ENCODE measurements at regions not wholly inside any gene's neighbourhood (a gene's known extent, or its start where the extent isn't known, plus 50 kb on each side); places are given as distances from the start of the nearest gene placed in this dataset.

DNA sequence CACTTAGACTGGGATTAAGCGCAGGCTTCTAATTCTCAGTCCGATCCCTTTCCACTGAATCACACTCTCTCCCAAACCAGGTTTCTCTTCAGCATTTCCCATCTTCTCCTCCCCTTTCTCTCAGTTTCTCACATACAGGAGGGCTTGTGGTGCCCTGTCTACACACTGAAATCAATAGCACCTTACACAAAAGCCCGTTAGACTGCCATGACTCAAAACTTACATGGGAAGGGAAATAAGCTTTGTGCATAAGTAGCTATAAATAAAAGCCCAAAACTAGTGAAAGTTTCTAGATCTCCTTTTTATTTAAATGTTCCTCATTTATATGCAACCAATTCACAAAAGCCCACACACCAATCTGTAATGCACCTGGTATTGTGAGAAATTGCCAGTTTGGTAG lies 318.4 kb downstream of the TXNL1 start:
- no peak overlapping the region for H4K91ac ChIP-seq (ENCODE audit: insufficient read depth, low read depth, low read length)
- H4K8ac ChIP-seq (ENCODE audit: low read depth in 2 of 2, low read length in 2 of 2), result no peak overlapping the region
- H3K9me1 ChIP-seq (ENCODE audit: insufficient read depth, low read length), result 0 out of 2 replicates have a peak, but pooled peaks cover 4% of the 10 kb centered on the region
- H3K4ac ChIP-seq (ENCODE audit: low read depth, low read length), result no peak overlapping the region
- TF ChIP-seq RAD21 (IDR thresholded peaks at IDR 0.05; ENCODE audit: low read length) (no peak), MXI1 (IDR thresholded peaks at IDR 0.05; ENCODE audit: borderline replicate concordance, low read depth, low read length) (no peak), CHD1 (IDR thresholded peaks at IDR 0.05; ENCODE audit: low read depth, low read length) (no peak), BHLHE40 (IDR thresholded peaks at IDR 0.05; ENCODE audit: low read depth, low read length) (no peak), MAFK (IDR thresholded peaks at IDR 0.05; ENCODE audit: low read depth, low read length) (no peak), CEBPB (IDR thresholded peaks at IDR 0.05; ENCODE audit: low read depth, low read length) (no peak), SMC3 (IDR thresholded peaks at IDR 0.05; ENCODE audit: low read depth, low read length) (no peak), POLR2A (IDR thresholded peaks at IDR 0.05; ENCODE audit: low read depth, low read length) (no peak), RCOR1 (IDR thresholded peaks at IDR 0.05; ENCODE audit: insufficient replicate concordance, low read length) (no peak), RFX5 (IDR thresholded peaks at IDR 0.05; ENCODE audit: low read depth, low read length) (no peak), MAZ (IDR thresholded peaks at IDR 0.05; ENCODE audit: borderline replicate concordance, low read depth, low read length) (no peak)
- TF ChIP-seq, protein P1, sequence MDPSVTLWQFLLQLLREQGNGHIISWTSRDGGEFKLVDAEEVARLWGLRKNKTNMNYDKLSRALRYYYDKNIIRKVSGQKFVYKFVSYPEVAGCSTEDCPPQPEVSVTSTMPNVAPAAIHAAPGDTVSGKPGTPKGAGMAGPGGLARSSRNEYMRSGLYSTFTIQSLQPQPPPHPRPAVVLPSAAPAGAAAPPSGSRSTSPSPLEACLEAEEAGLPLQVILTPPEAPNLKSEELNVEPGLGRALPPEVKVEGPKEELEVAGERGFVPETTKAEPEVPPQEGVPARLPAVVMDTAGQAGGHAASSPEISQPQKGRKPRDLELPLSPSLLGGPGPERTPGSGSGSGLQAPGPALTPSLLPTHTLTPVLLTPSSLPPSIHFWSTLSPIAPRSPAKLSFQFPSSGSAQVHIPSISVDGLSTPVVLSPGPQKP (IDR thresholded peaks at IDR 0.05; ENCODE audit: borderline replicate concordance, low read depth, low read length), result no peak
- TF ChIP-seq, protein P2, sequence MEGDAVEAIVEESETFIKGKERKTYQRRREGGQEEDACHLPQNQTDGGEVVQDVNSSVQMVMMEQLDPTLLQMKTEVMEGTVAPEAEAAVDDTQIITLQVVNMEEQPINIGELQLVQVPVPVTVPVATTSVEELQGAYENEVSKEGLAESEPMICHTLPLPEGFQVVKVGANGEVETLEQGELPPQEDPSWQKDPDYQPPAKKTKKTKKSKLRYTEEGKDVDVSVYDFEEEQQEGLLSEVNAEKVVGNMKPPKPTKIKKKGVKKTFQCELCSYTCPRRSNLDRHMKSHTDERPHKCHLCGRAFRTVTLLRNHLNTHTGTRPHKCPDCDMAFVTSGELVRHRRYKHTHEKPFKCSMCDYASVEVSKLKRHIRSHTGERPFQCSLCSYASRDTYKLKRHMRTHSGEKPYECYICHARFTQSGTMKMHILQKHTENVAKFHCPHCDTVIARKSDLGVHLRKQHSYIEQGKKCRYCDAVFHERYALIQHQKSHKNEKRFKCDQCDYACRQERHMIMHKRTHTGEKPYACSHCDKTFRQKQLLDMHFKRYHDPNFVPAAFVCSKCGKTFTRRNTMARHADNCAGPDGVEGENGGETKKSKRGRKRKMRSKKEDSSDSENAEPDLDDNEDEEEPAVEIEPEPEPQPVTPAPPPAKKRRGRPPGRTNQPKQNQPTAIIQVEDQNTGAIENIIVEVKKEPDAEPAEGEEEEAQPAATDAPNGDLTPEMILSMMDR (conservative IDR thresholded peaks at IDR 0.05; ENCODE audit: low read depth, low read length), result no peak
- TF ChIP-seq, protein P3, sequence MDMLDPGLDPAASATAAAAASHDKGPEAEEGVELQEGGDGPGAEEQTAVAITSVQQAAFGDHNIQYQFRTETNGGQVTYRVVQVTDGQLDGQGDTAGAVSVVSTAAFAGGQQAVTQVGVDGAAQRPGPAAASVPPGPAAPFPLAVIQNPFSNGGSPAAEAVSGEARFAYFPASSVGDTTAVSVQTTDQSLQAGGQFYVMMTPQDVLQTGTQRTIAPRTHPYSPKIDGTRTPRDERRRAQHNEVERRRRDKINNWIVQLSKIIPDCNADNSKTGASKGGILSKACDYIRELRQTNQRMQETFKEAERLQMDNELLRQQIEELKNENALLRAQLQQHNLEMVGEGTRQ (IDR thresholded peaks at IDR 0.05; ENCODE audit: low read depth, low read length), result no peak
- POLR2A ChIA-PET (ENCODE audit: unreplicated experiment), result no interaction called here
- no peak overlapping the region for H2AFZ ChIP-seq (replicated peaks; ENCODE audit: low read length, poor library complexity)
- in situ Hi-C loops (cut with MboI; ENCODE audit: low sequenced_read_pairs) (no loop called here), dilution Hi-C loops (cut with HindIII; ENCODE audit: low sequenced_read_pairs, unreplicated experiment) (no loop called here), intact Hi-C loops (cut with micrococcal nuclease) (loop anchor here (10.0 kb wide), 1 partner anchor 905 kb away; no protein-coding TSS in a partner anchor)
- no peak overlapping the region for H2BK5ac ChIP-seq (ENCODE audit: low read depth, low read length, poor library complexity, severe bottlenecking)
- H3K27me3 ChIP-seq (ENCODE audit: control insufficient read depth, insufficient read depth, low read length), result no peaks in the 10 kb centered on the region; the same call in 1 of the 2 replicates
- H3K9me3 ChIP-seq (ENCODE audit: control insufficient read depth, insufficient read depth, low read length), result no peaks in the 10 kb centered on the region
- H3K27ac ChIP-seq (ENCODE audit: insufficient read depth, low read length), result no peak overlapping the region
- no peak for ATAC-seq (ENCODE audit: low read depth)
- H2AK5ac ChIP-seq (ENCODE audit: low read depth, low read length), result no peak overlapping the region
- H2BK20ac ChIP-seq (ENCODE audit: low read depth, low read length), result no peak overlapping the region
- H3K14ac ChIP-seq (replicated peaks; ENCODE audit: low read depth, low read length), result no peak overlapping the region
- no peak overlapping the region for H2BK15ac ChIP-seq (ENCODE audit: low read depth, low read length)
- WGBS, 2 experiments (ENCODE audit: extremely low coverage in 2 of 2, insufficient read length in 1 of 2), result 93% methylated on average over 2 of the region's 3 CpGs; no CpG with 5 or more reads in 1 of the 2 experiments
- DNase-seq, result no peak
- H2BK120ac ChIP-seq (ENCODE audit: low read depth, low read length), result no peak overlapping the region
- H3K4me3 ChIP-seq (ENCODE audit: insufficient read depth, low read depth, low read length), result no peak overlapping the region
- H3K4me1 ChIP-seq (ENCODE audit: control insufficient read depth, insufficient read depth, low read length), result peaks cover 7% of the 10 kb centered on the region
- no peaks in the 10 kb centered on the region for H3K36me3 ChIP-seq (ENCODE audit: control insufficient read depth, insufficient read depth, low read length)
- H3K79me1 ChIP-seq (ENCODE audit: low read depth in 1 of 2, low read length in 2 of 2), result no peaks in the 10 kb centered on the region
- H3K56ac ChIP-seq (ENCODE audit: extremely low read depth, insufficient read depth, low read length), result no peak overlapping the region
- H3K23ac ChIP-seq (ENCODE audit: low read depth, low read length), result no peak overlapping the region
- no peak overlapping the region for H3K4me2 ChIP-seq (ENCODE audit: low read depth, low read length)
- CTCF ChIA-PET, result no interaction called here
- no peak overlapping the region for H3K18ac ChIP-seq (ENCODE audit: low read depth, low read length)
- no peak overlapping the region for H4K5ac ChIP-seq (ENCODE audit: low read depth, low read length)
- H4K20me1 ChIP-seq (ENCODE audit: insufficient read depth, low read length), result no peaks in the 10 kb centered on the region
- no TSS peak for BruUV-seq (replicated peaks)
- H3K9ac ChIP-seq (ENCODE audit: low read depth, low read length), result no peak overlapping the region
- no peak overlapping the region for H2AK9ac ChIP-seq (replicated peaks; ENCODE audit: low read depth, low read length, poor library complexity)

Measured in IMR-90 (cell line).